Activated T-helper 2 cell treated with anti-CD3 and anti-CD28 coated beads, Interferon-gamma antibody, Interleukin-2, Interleukin-4, amounts not matched to agents 10 μg/mL and 5 μg/mL and 100 μg/mL, durations not matched to agents 14 hours and 24 hours and 36 hours (primary cell): ENCODE measurements at regions not wholly inside any gene's neighbourhood (a gene's known extent, or its start where the extent isn't known, plus 50 kb on each side); places are given as distances from the start of the nearest gene placed in this dataset.
"Not testable (repeated sequence)": the region's sequence is repeated elsewhere in the genome, so short reads cannot be mapped to it uniquely, and the experiment has no call there.

Source experiments
- DNase-seq: peaks from one replicate; pipeline ENCODE4 v3.0.0; 2021; ENCODE audit warnings: low spot score
- H3K27ac Mint-ChIP-seq: one replicate; pipeline ENCODE4 v1.8.0; 2021; ENCODE audit warnings: mixed read lengths
- H3K27me3 Mint-ChIP-seq: one replicate; pipeline ENCODE4 v1.8.0; 2021; ENCODE audit warnings: low read depth, mixed read lengths
- H3K36me3 Mint-ChIP-seq: one replicate; pipeline ENCODE4 v1.8.0; 2021; ENCODE audit warnings: low read depth, mixed read lengths
- H3K4me1 Mint-ChIP-seq: one replicate; pipeline ENCODE4 v1.8.0; 2021; ENCODE audit warnings: low read depth, mixed read lengths
- H3K4me3 Mint-ChIP-seq: one replicate; pipeline ENCODE4 v1.8.0; 2021; ENCODE audit warnings: low read depth, mild to moderate bottlenecking, moderate library complexity, mixed read lengths
- H3K9me3 Mint-ChIP-seq: one replicate; pipeline ENCODE4 v1.8.0; 2021; ENCODE audit warnings: mixed read lengths
- intact Hi-C: fragments of 100-400 bp; cut with micrococcal nuclease; formaldehyde crosslinking; loops from one replicate; pipeline ENCODE4 v1.15.1; 2023

DNA sequence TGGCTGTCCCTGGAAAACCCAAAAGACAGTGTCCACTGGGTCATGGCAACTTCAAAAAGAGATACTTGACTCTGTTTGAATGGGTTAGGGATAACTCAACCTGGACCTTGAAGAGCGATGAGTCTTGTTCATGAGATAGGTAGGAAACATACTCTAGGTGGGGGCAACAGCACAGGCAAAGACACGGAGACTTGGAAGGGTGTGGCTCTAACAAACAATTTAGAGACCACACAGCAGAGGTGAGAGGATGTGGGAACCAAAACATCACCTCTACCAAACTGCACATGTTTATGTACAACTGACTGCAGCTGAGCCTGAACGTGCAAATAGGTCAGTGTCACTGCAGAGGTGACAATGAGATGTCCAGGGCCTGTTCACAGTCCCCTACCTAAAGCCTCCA lies 247.7 kb upstream of the ADRA1B start:
- no peak overlapping the region for H3K27ac Mint-ChIP-seq
- DNase-seq: no peak
- intact Hi-C loops: no loop called here

DNA sequence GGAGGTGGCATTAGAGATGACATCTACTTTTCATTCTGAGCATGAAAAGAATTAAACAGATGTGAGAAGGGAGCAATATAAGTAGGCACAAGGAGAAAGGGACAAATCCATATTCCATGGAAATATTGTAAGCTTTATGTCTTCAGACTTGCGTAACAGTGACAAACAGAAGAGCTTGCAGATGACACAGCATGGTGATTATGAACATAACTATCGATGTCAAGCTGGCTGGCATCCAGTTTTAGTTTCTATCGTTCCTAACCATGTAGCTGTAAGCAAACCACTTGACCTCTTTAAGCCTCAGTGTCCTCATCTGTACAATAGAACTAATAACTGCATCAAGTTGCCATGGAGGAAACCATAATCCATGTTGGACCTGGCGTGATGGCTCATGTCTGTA lies 246.7 kb upstream of the ADRA1B start:
- Mint-ChIP-seq H3K9me3 (peaks cover 4% of the 10 kb centered on the region), H3K27me3 (no peaks in the 10 kb centered on the region), H3K36me3 (no peaks in the 10 kb centered on the region), H3K27ac (no peak overlapping the region), H3K4me3 (no peak overlapping the region), H3K4me1 (no peaks in the 10 kb centered on the region)
- intact Hi-C loops: no loop called here
- DNase-seq: no peak

More for the DNA sequence above, 247.7 kb upstream of the ADRA1B start:
- H3K27me3 Mint-ChIP-seq: no peaks in the 10 kb centered on the region
- no peak overlapping the region for H3K4me3 Mint-ChIP-seq
- H3K36me3 Mint-ChIP-seq: no peaks in the 10 kb centered on the region
- no peaks in the 10 kb centered on the region for H3K4me1 Mint-ChIP-seq
- H3K9me3 Mint-ChIP-seq: peaks cover 4% of the 10 kb centered on the region

DNA sequence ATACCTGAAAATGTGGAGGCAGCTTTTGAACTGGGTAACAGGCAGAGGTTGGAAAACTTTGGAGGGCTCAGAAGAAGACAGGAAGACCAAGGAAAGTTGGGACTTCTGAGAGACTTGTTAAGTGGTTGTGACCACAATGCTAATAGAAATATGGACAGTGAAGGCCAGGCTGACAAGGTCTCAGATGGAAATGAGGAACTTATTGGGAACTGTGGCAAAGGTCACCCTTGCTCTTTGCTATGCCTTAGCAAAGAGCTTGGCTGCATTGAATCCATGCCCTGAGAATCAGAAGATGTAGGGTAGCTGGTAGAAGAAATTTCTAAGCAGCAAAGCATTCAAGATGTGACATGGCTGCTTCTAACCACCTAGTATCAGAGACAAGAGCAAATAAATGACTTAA lies 244.4 kb upstream of the ADRA1B start:
- H3K4me3 Mint-ChIP-seq: no peak overlapping the region
- no peaks in the 10 kb centered on the region for H3K27me3 Mint-ChIP-seq
- H3K36me3 Mint-ChIP-seq: no peaks in the 10 kb centered on the region
- intact Hi-C loops: no loop called here
- no peaks in the 10 kb centered on the region for H3K4me1 Mint-ChIP-seq
- peaks cover 4% of the 10 kb centered on the region for H3K9me3 Mint-ChIP-seq
- no peak for DNase-seq
- no peak overlapping the region for H3K27ac Mint-ChIP-seq

DNA sequence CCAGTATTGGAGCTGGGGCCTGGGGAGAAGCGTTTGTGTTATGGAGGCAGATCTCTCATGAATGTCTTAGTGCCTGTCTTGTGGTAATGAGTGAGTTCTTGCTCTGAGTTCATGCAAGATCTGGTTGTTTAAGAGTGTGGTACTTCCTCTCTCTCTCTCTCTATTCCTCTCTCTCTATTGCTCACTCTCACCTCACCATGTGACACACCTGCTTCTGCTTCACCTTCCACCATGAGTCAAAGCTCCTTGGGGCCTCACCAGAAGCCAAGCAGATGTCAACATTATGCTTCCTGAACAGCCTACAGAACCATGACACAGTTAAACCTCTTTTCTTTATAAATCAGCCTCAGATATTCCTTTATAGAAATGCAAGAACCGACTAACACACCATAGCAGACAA lies 242.7 kb upstream of the ADRA1B start:
- peaks cover 4% of the 10 kb centered on the region for H3K9me3 Mint-ChIP-seq
- no peak for DNase-seq
- H3K36me3 Mint-ChIP-seq: no peaks in the 10 kb centered on the region
- H3K27ac Mint-ChIP-seq: no peak overlapping the region
- H3K4me1 Mint-ChIP-seq: no peaks in the 10 kb centered on the region
- intact Hi-C loops: no loop called here
- no peaks in the 10 kb centered on the region for H3K27me3 Mint-ChIP-seq
- H3K4me3 Mint-ChIP-seq: no peak overlapping the region

DNA sequence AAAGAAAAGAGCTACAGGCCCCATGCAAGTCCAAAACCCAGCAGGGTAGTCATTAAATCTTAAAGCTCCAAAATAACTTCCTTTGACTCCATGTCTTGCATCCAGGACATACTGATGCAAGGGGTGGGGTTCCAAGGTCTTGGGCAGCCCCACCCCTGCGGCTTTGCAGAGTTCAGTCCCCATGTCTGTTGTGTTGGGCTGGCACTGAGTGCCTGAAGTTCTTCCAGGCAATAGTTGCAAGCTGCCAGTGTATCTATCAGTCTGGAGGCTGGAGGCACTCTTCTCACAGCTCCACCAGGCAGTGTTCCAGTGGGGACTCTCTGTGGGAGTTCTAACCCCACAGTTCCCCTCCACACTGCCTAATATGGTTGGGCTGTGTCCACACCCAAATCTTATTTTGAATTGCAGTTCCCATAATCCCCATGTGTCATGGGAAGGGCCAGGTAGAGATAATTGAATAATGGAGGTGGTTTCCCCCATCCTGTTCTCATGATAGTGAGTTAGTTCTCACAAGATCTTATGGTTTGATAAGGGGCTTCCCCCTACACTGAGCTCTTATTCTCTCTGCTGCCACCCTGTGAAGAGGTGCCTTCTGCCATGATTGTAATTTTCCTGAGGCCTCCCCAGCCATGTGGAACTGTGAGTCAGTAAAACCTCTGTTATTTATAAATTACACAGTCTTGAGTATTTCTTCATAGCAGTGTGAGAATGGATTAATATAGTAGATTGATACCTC lies 237.5 kb upstream of the ADRA1B start:
- DNase-seq: no peak
- no peaks in the 10 kb centered on the region for H3K27me3 Mint-ChIP-seq
- no peak overlapping the region for H3K4me3 Mint-ChIP-seq
- H3K4me1 Mint-ChIP-seq: no peaks in the 10 kb centered on the region
- intact Hi-C loops: no loop called here
- peaks cover 31% of the 10 kb centered on the region for H3K9me3 Mint-ChIP-seq
- no peaks in the 10 kb centered on the region for H3K36me3 Mint-ChIP-seq
- H3K27ac Mint-ChIP-seq: no peak overlapping the region

DNA sequence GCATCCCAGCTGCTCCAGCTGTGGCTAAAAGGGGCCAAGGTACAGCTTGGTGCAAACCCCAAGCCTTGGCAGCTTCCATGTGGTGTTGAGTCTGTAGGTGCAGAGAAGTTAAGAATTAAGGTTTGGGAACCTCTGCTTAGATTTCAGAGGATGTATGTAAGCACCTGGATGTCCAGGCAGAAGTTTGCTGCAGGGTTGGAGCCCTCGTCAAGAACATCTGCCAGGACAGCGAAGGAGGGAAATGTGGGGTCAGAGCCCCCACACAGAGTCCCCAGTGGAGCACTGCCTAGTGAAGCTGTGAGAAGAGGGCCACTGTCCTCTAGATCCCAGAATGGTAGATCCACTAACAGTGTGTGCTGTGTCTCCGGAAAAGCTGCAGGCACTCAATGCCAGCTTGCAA lies 236.2 kb upstream of the ADRA1B start:
- Mint-ChIP-seq H3K4me1 (no peaks in the 10 kb centered on the region), H3K27ac (no peak overlapping the region), H3K9me3 (peaks cover 31% of the 10 kb centered on the region), H3K36me3 (no peaks in the 10 kb centered on the region), H3K27me3 (no peaks in the 10 kb centered on the region), H3K4me3 (no peak overlapping the region)
- DNase-seq: no peak
- intact Hi-C loops: no loop called here

DNA sequence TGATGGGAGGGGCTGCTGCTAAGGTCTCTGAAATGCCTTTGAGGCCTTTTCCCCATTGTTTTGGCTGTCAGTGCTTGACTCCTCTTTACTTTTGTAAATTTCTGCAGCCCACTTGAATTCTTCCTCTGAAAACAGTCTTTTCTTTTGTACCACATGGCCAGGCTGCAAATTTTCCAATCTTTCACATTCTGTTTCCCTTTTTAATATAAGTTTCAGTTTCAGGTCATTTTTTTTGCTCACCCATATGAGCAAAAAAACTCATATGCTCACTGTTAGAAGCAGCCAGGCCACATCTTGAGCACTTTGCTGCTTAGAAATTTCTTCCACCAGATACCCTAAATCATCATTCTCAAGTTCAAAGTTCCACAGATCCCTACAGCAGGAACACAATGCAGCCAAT lies 234.6 kb upstream of the ADRA1B start:
- Mint-ChIP-seq H3K4me1 (no peaks in the 10 kb centered on the region), H3K27me3 (no peaks in the 10 kb centered on the region), H3K4me3 (no peak overlapping the region), H3K36me3 (no peaks in the 10 kb centered on the region), H3K27ac (no peak overlapping the region), H3K9me3 (peaks cover 31% of the 10 kb centered on the region)
- intact Hi-C loops: no loop called here
- DNase-seq: no peak

DNA sequence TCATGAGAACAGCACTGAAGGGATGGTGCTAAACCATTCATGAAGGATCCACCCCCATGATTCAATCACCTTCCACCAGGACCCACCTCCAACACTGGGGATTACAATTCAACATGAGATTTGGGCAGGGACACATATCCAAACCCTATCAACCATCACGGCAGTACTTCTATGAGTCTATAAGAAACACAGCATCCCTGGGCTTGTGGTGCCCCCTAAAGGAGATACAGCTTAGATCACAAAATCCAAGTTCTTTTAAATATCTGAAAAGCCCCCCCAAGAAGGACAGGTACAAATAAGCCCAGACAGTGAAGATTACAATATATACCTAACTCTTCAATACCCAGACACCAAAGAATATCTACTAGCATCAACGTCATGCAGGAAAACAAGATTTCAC lies 233.7 kb upstream of the ADRA1B start:
- no peaks in the 10 kb centered on the region for H3K27me3 Mint-ChIP-seq
- H3K4me3 Mint-ChIP-seq: no peak overlapping the region
- no peaks in the 10 kb centered on the region for H3K4me1 Mint-ChIP-seq
- intact Hi-C loops: no loop called here
- no peak overlapping the region for H3K27ac Mint-ChIP-seq
- no peak for DNase-seq
- H3K9me3 Mint-ChIP-seq: peaks cover 31% of the 10 kb centered on the region
- H3K36me3 Mint-ChIP-seq: no peaks in the 10 kb centered on the region

DNA sequence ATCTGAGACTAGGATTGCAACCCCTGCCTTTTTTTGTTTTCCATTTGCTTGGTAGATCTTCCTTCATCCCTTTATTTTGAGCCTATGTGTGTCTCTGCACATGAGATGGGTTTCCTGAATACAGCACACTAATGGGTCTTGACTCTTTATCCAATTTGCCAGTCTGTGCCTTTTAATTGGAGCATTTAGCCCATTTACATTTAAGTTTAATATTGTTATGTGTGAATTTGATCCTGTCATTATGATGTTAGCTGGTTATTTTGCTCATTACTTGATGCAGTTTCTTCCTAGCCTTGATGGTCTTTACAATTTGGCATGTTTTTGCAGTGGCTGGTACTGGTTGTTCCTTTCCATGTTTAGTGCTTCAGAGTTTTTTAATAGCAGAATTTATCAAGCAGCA lies 228.4 kb upstream of the ADRA1B start:
- DNase-seq, H3K27ac Mint-ChIP-seq, H3K36me3 Mint-ChIP-seq, H3K4me1 Mint-ChIP-seq, intact Hi-C loops, H3K4me3 Mint-ChIP-seq, H3K9me3 Mint-ChIP-seq, H3K27me3 Mint-ChIP-seq: not testable (repeated sequence)

DNA sequence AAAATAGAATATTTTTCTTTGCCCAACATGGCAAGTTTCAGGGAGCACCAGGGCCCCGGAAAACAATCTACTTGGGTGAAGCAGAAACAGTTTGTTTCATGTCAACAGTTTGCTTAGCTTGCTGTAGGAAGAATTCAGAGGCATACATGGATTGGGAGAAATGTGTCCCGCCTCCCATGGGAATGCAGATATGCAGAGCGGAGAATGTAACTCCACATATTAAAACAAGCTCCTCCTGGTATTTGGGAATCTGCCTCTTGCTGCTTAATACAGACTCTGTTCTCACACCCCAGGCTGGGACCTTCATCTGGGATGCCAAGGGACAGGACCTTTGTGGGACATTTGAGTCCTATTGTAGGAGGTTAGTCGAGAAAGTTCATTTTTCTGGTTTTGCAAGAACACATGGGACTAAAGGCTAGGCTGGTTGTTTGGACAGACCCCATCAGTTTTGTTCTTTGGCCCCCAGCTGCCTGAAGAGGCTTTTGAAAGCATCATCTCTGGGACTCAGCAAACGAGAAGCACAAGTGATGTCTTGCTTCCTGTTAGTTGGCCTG lies 220.5 kb upstream of the ADRA1B start:
- intact Hi-C loops: no loop called here
- H3K4me3 Mint-ChIP-seq: no peak overlapping the region
- H3K36me3 Mint-ChIP-seq: no peaks in the 10 kb centered on the region
- no peaks in the 10 kb centered on the region for H3K4me1 Mint-ChIP-seq
- no peaks in the 10 kb centered on the region for H3K27me3 Mint-ChIP-seq
- no peak overlapping the region for H3K27ac Mint-ChIP-seq
- no peaks in the 10 kb centered on the region for H3K9me3 Mint-ChIP-seq
- DNase-seq: no peak

DNA sequence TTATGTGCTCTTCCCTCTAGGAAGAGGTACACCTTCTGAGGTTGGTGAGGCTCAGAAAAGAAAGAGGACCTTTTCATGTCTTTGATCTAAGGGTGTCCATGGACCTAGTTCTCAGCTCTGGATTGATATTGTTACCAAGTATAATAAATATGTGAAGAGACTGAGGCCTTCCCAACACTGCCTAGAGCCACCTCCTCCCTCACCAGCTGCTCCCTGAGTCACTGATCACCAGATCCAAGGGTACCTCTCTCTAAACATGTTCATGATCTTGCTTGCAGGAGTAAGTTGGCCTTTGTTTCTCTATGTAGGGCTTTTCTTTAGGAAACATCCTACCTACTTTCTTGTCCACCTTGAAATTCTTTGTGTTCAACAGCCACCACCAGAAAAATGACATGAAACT lies 218.8 kb upstream of the ADRA1B start:
- Mint-ChIP-seq H3K27me3 (no peaks in the 10 kb centered on the region), H3K27ac (no peak overlapping the region), H3K4me3 (no peak overlapping the region), H3K4me1 (no peaks in the 10 kb centered on the region), H3K9me3 (no peaks in the 10 kb centered on the region), H3K36me3 (no peaks in the 10 kb centered on the region)
- intact Hi-C loops: no loop called here
- no peak for DNase-seq

DNA sequence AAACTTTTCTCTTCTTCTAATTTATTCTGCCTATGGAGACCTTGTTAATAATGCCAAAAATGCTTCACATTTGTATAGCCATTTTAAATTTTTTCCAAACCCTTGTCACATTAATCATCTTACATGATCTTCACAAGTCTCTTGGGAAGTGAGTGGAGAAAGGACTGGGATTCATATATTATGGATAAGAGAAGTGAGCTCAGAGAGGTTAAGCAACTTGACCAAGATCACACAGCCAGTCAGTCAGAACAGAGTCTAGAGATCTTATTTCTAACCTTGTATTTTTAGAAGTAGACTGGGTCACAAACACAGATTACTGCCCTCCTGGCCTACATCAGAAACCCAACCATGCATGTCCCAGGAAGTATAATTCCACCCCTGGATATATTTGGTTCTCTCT lies 218.0 kb upstream of the ADRA1B start:
- H3K9me3 Mint-ChIP-seq: no peaks in the 10 kb centered on the region
- H3K36me3 Mint-ChIP-seq: no peaks in the 10 kb centered on the region
- H3K27me3 Mint-ChIP-seq: no peaks in the 10 kb centered on the region
- intact Hi-C loops: no loop called here
- DNase-seq: no peak
- H3K27ac Mint-ChIP-seq: no peak overlapping the region
- H3K4me3 Mint-ChIP-seq: no peak overlapping the region
- no peaks in the 10 kb centered on the region for H3K4me1 Mint-ChIP-seq

DNA sequence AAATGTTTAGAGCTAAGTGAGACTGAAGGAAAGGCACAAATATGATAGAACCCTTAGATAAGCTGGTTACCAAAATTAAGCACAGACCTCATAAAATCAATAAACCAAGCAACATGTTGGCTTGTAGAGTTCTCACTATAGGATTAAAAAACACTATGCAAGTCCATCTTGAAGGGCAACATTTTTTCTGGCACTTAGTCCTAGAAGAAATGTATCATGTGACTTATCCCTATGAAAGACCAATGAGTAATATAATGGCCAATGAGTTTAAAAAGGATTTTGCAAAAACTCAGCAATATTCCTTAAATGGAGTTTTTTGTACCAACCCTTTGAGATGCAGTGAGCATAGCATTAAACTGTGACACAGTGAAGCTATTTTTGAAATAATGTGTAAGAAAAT lies 216.3 kb upstream of the ADRA1B start:
- H3K36me3 Mint-ChIP-seq: no peaks in the 10 kb centered on the region
- H3K27ac Mint-ChIP-seq: no peak overlapping the region
- intact Hi-C loops: no loop called here
- DNase-seq: no peak
- H3K9me3 Mint-ChIP-seq: no peaks in the 10 kb centered on the region
- no peaks in the 10 kb centered on the region for H3K27me3 Mint-ChIP-seq
- H3K4me1 Mint-ChIP-seq: no peaks in the 10 kb centered on the region
- no peak overlapping the region for H3K4me3 Mint-ChIP-seq

DNA sequence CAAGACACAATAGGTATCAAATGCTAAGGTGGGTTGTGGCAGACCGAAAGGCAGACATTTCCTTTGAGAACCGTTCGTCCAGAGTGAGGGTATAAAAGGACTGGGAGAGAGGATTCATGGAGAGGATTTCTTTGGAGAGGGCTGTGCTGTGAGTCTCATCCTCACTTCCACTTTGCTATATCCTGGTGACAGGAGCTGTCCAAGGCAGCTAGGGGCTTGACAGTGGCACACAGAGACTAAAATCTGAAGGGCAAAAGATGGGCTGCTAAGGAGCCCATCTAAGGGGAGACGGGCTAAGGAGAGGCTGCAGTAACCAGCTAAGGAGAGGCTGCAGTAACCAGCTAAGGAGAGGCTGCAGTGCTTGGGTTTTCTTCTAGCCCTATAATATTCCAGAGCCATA lies 214.0 kb upstream of the ADRA1B start:
- no peaks in the 10 kb centered on the region for H3K4me1 Mint-ChIP-seq
- DNase-seq: no peak
- no peak overlapping the region for H3K27ac Mint-ChIP-seq
- no peak overlapping the region for H3K4me3 Mint-ChIP-seq
- H3K27me3 Mint-ChIP-seq: no peaks in the 10 kb centered on the region
- peaks cover 4% of the 10 kb centered on the region for H3K9me3 Mint-ChIP-seq
- intact Hi-C loops: no loop called here
- H3K36me3 Mint-ChIP-seq: no peaks in the 10 kb centered on the region
